ENCODE measurements at regions not wholly inside any gene's neighbourhood (a gene's known extent, or its start where the extent isn't known, plus 50 kb on each side); places are given as distances from the start of the nearest gene placed in this dataset.

GRCh38 chr4:110411574-110412011 is 64.4 kb upstream of the ENPEP start:
- no peak for TF ChIP-seq CTCF (IDR thresholded peaks at IDR 0.05; ENCODE audit: low read depth, low read length)
- no peak for TF ChIP-seq MAX (IDR thresholded peaks at IDR 0.05; ENCODE audit: low read depth, low read length)
